ENCODE measurements at regions not wholly inside any gene's neighbourhood (a gene's known extent, or its start where the extent isn't known, plus 50 kb on each side); places are given as distances from the start of the nearest gene placed in this dataset.

DNA sequence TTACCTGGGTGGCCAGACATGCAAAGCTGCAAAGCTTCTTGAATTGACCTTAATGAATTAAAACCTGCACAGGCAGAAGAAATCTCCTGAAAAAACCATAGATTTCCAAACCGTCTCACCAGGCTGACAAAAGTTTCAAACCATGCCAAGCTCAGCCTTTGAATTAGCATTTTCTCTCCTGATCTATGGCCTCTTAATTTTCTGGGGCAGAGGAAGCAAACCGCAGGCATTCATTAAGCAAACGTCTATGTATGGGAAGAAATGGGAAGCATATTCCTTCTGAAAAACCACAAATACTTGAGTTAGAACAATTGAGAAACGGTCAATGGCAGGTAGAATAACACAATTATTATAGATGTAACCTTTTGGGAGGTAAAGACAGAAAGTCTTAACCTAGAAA is 500.2 kb upstream of the NR2F2 start:
- TF ChIP-seq CTCF (IDR thresholded peaks at IDR 0.05; ENCODE audit: insufficient read depth, low read length), result no peak
- no peak for TF ChIP-seq POLR2AphosphoS5 (IDR thresholded peaks at IDR 0.05; ENCODE audit: low read depth)
- TF ChIP-seq, protein P1, sequence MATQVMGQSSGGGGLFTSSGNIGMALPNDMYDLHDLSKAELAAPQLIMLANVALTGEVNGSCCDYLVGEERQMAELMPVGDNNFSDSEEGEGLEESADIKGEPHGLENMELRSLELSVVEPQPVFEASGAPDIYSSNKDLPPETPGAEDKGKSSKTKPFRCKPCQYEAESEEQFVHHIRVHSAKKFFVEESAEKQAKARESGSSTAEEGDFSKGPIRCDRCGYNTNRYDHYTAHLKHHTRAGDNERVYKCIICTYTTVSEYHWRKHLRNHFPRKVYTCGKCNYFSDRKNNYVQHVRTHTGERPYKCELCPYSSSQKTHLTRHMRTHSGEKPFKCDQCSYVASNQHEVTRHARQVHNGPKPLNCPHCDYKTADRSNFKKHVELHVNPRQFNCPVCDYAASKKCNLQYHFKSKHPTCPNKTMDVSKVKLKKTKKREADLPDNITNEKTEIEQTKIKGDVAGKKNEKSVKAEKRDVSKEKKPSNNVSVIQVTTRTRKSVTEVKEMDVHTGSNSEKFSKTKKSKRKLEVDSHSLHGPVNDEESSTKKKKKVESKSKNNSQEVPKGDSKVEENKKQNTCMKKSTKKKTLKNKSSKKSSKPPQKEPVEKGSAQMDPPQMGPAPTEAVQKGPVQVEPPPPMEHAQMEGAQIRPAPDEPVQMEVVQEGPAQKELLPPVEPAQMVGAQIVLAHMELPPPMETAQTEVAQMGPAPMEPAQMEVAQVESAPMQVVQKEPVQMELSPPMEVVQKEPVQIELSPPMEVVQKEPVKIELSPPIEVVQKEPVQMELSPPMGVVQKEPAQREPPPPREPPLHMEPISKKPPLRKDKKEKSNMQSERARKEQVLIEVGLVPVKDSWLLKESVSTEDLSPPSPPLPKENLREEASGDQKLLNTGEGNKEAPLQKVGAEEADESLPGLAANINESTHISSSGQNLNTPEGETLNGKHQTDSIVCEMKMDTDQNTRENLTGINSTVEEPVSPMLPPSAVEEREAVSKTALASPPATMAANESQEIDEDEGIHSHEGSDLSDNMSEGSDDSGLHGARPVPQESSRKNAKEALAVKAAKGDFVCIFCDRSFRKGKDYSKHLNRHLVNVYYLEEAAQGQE (IDR thresholded peaks at IDR 0.05; ENCODE audit: insufficient replicate concordance, low read depth), result no peak
